Stimulated activated CD8-positive, alpha-beta memory T cell treated with anti-CD3 and anti-CD28 coated beads, Interleukin-15, amount 100 ng/mL, for 24 hours (primary cell): ENCODE measurements at regions not wholly inside any gene's neighbourhood (a gene's known extent, or its start where the extent isn't known, plus 50 kb on each side); places are given as distances from the start of the nearest gene placed in this dataset.
A peak's percentile ranks its signal among the peaks of the same experiment; 100 is the strongest.
"Not testable (repeated sequence)": the region's sequence is repeated elsewhere in the genome, so short reads cannot be mapped to it uniquely, and the experiment has no call there.

ENCODE experiments used
- DNase-seq: peaks from one replicate; pipeline ENCODE4 v3.0.0-alpha.2; 2020; ENCODE audit warnings: low read depth

DNA sequence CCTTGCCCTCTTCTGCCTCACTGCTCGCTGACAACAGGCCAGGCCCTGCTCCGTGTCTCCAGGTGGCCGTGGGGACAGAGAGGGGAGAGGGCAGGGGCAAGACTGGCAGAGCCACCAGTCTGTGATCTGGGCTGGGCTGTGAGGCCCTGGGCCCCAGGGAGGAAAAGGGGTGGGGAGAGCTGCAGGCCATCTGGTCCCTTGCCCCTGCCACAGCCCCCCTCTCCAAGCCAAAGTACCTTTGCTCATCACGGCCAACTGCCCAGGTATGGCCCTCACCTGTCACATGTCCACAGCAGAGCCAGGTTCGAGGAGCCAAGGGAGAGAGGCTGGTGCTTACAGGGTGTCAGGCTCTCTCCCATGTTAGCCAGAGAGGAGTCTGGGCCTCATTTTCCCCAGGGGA, 91.4 kb upstream of the LHX1 start:
- no peak for DNase-seq

GRCh38 chr17:36846410-36847292, 90.6 kb upstream of the LHX1 start:
- DNase-seq, result no peak

DNA sequence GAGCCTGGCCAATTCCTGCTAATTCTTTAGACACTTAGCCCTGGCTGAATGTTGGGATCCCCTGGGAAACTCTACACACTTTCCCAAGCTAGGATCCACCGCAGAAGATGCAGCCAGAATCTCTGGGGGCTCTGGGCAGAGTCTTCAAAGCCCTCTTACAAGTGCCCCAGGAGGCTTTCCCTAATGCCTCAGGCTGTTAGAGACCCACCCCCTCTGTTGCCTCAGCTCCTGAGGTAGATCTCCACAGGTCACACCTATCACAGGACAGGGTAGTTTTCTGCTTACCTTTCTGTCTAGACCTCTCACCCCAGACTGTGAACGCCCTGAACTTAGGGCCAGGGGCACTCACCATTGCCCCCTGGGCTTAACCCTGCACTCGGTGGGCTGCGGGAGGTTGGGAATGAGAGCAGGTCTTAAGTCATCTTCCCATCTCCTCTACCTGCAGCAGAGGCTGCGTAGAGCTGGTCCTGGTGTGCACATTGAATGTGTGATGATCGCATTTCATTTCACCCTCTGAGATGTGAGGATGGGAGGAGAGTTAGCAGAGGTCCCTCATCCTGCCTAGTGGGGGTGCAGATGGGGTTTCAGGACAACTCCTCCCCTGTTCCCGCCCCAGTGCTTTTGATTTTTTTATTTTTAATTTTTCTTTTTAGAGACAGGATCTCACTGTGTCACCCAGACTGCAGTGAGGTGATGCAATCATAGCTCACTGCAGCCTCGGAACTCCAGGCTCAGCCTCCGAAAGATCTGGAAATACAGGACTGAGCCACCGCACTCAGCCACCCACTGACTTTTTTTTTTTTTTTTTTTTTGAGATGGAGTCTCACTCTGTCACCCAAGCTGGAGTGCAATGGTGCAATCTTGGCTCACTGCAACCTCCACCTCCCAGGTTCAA, 89.0 kb upstream of the LHX1 start:
- no peak for DNase-seq

- not testable (repeated sequence) for DNase-seq
These were observed 88.3 kb upstream of the LHX1 start for GRCh38 chr17:36849020-36849419.

DNA sequence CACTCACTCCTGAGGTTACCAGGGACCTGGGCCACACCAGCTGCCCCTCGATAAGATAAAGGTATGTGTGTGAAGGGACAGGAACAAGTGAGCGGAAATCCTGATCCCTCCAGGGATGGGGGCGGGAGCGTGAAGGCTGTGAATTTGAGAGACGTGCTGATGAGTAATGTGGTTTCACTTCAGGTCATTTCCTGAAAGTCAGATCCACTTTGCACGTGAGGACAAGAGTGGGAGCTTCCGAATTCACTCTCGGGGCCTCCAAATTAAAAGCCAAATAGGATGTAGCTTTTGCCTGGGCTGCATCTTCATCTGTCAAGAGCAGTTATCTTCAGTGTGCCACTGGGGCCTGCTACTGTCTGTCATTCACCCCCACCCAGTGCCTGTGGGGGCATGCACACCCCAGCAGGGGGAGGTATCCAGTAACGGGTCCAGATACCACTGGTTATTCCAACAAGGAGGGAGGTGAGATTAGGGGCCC, 87.4 kb upstream of the LHX1 start:
- DNase-seq, result peak; percentile 3

GRCh38 chr17:36850790-36851189, 86.5 kb upstream of the LHX1 start:
- no peak for DNase-seq

GRCh38 chr17:36851250-36851649, 86.0 kb upstream of the LHX1 start:
- no peak for DNase-seq

GRCh38 chr17:36852478-36852877, 84.8 kb upstream of the LHX1 start:
- not testable (repeated sequence) for DNase-seq

GRCh38 chr17:36854982-36855381, 82.3 kb upstream of the LHX1 start:
- DNase-seq, result no peak

DNA sequence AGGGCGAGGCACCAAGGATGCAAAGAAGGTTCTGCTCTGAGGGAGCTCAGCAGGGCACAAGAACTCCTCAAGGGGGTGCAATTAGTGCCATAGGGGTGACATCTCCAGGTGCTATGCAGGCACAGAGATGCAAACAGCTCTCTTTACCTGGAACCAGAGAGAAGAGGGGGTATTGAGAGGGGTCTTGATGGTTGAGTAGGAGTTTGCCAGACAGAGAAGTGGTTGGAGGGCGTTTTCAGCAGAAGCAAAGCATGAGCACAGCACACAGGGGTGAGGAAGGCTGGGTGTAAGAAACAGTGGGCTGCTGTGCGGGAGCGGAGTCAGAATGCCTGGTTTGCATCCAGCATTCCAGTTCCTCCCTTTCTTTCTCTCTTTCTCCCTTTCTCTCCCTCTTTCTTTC, 81.8 kb upstream of the LHX1 start:
- no peak for DNase-seq

DNA sequence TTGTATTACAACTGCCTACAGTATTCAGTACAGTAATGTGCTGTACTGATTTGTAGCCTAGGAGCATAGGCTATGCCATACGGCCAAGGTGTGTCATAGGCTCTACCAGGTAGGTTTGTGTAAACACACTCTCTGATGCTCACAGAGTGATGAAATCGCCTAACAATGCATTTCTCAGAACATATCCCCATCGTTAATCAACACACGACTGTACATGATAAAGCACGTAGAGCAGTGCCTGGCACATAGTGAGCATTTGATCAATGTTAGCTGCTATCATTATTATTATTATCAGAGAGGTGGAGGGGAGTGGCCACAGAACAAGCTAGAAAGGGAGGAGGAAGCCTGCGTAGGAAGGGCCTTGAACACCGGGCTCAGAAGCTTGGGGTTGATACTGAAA, 81.1 kb upstream of the LHX1 start:
- no peak for DNase-seq

GRCh38 chr17:36856903-36857381, 80.3 kb upstream of the LHX1 start:
- DNase-seq, result no peak

- DNase-seq, result no peak
These were observed 79.6 kb upstream of the LHX1 start for GRCh38 chr17:36857698-36858097.

DNA sequence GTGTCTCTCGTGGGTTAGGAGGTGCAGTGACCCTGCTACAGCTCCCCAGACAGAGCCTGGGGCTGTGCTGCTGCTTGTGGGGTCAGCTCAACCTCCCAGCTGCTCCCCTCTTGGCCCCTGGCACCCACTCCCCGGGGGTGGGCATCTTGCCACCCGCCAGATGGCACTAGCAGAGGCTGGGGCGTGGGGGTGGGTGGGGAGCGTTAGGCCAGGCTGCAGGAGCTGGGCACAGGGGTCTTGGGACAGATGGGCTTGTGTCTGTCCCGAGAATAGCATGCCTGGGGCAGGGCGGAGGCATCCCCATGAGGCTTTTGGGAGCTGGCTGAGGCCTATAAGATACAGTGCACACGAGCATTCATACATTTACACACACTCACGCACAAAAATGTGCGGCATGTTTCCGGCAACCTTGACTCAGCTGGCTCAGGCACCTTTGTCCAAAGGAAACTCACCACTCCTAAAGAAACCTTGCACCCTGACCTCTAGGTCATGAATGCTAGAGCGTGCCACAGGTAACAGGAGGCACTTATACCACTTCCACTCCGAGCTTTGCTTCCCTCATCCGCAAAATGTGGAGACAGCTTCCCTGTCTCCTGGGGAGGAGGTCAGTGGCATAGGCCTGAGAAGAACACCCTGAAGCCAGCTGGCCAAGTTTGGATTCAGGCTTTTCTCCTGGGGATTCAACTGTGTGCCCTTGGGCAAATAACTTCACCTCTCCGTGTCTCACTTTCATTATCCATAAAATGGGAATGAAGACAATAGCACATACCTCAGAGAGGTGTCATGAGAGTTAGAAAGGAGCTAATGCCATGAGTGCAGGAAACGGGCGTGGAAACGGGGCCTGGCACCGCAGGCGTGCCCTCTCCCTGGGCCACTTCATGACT, 78.9 kb upstream of the LHX1 start:
- no peak for DNase-seq

DNA sequence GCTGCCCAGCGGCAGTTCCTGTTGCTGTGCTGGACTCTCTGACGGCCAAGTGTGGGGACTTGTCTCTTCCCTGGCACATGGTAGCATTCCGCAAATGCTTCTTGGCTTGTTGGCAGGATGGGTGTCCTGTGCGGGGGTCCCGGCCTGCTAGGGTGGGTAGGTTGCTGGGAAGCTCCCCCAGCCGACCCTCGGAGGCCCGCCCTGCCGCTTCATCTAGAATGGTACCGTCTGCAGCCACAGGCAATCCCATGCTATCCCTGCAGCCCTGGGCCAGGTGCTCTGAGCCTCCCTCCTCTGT, 78.3 kb upstream of the LHX1 start:
- DNase-seq, result no peak

DNA sequence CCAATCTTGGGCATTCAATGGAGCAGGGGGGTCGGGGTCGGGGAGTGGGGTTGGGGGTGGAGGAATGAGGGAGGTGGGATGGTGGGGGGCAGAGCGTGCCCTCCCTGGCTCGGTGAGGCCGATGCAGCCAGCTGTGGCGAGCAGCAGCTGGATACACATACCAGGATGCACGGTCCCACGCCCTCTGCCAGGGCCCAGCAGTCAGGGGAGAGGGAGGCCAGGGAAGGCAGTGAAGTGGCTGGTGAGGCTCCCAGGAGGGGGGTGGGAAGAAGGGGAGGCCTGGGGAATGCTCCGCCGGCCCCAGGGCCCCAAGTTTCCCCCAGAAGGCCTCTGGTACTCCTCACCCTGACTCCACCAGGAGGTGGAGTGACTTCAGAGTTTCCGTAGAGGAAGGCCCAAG, 77.6 kb upstream of the LHX1 start:
- DNase-seq, result no peak

DNA sequence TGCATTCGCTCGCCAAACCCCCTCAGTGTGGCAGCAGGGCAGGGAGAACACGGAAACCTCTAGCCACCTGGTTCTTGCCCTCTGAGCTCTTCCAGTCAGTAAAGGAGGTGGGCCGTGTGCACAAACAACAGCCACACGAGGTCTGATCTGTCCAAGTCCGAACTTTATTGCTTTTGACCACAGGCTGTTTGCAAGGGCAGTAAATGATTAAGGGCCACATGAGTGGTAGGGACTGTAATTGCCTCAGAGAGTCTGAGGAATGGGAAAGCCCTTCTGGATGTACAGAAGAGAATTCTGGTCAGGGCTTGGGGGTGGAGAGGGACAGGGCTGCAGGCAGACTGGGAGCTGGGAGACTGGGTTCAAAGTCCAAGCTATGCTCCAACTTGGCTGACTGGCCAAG, 75.7 kb upstream of the LHX1 start:
- DNase-seq, result no peak

GRCh38 chr17:36862116-36862920, 75.0 kb upstream of the LHX1 start:
- DNase-seq, result no peak

GRCh38 chr17:36863131-36863530, 74.1 kb upstream of the LHX1 start:
- DNase-seq, result no peak

GRCh38 chr17:36863676-36864612, 73.3 kb upstream of the LHX1 start:
- no peak for DNase-seq
